Spleen (tissue), 11 donors: ENCODE measurements at regions not wholly inside any gene's neighbourhood (a gene's known extent, or its start where the extent isn't known, plus 50 kb on each side); places are given as distances from the start of the nearest gene placed in this dataset.
A peak's percentile ranks its signal among the peaks of the same experiment; 100 is the strongest.
"Not testable (repeated sequence)": the region's sequence is repeated elsewhere in the genome, so short reads cannot be mapped to it uniquely, and the experiment has no call there.

Experiments
- DNase-seq: peaks from one replicate; pipeline ENCODE4 v3.0.0-alpha.2; 2020
- H3K27ac ChIP-seq, 8 donors: fragments of 200-600 bp; sonication (generic) in 7 of 8; 1 replicate in 4 of 8; 2 replicates in 4 of 8; pipeline versions ENCODE4 v1.5.0 to v1.8.0; 2016 to 2021; ENCODE audit warnings: inconsistent platforms in 4 of 8, mild to moderate bottlenecking in 4 of 8, moderate library complexity in 1 of 8
- H3K27me3 ChIP-seq, 7 donors: fragments of 200-600 bp; sonication (generic) in 6 of 7; replicated peaks in 1 of 7; 1 replicate in 4 of 7; 2 replicates in 3 of 7; pipeline versions ENCODE4 v1.5.0 to v1.8.0; 2016 to 2021; ENCODE audit warnings: inconsistent platforms in 3 of 7, mild to moderate bottlenecking in 1 of 7
- H3K36me3 ChIP-seq, 6 donors: fragments of 200-600 bp; sonication (generic) in 5 of 6; 1 replicate in 4 of 6; 2 replicates in 2 of 6; pipeline versions ENCODE4 v1.5.0 to v1.8.0; 2016 to 2021; ENCODE audit warnings: inconsistent platforms in 2 of 6
- H3K4me1 ChIP-seq, 6 donors: fragments of 200-600 bp; sonication (generic) in 5 of 6; 1 replicate in 3 of 6; 2 replicates in 3 of 6; pipeline versions ENCODE4 v1.5.0 to v1.8.0; 2016 to 2021; ENCODE audit warnings: inconsistent platforms in 3 of 6
- H3K4me3 ChIP-seq, 8 donors: fragments of 200-600 bp; sonication (generic) in 7 of 8; 1 replicate in 4 of 8; 2 replicates in 4 of 8; pipeline versions ENCODE4 v1.5.0 to v1.8.0; 2016 to 2021; ENCODE audit warnings: inconsistent platforms in 4 of 8, mild to moderate bottlenecking in 4 of 8, moderate library complexity in 2 of 8
- H3K9me3 ChIP-seq, 8 donors: fragments of 200-600 bp; sonication (generic) in 7 of 8; 1 replicate in 4 of 8; 2 replicates in 4 of 8; pipeline versions ENCODE4 v1.5.0 to v1.8.0; 2016 to 2021; ENCODE audit warnings: inconsistent platforms in 4 of 8
- CTCF ChIP-seq, 11 experiments: fragments of 200-600 bp in 7 of 11; fragments of 450-650 bp in 4 of 11; sonication (generic) in 4 of 11; IDR thresholded peaks in 8 of 11; conservative IDR thresholded peaks in 3 of 11; 1 replicate in 7 of 11; 2 replicates in 4 of 11; pipeline versions ENCODE4 v1.4.0 to v1.8.0; 2016 to 2021; ENCODE audit warnings: antibody characterized with exemption in 11 of 11, inconsistent platforms in 4 of 11, mild to moderate bottlenecking in 1 of 11
- POLR2AphosphoS5 ChIP-seq, 3 donors: sonication (generic); formaldehyde crosslinking; IDR thresholded peaks; one replicate each; pipeline ENCODE4 v1.5.1; 2017; ENCODE audit warnings: antibody characterized with exemption in 3 of 3
- WGBS, 5 donors: extraction: QIAGEN DNeasy Blood & Tissue Kit in 3 of 5; methylation state at CpG; one replicate each; pipeline versions ENCODE4 v1.1.5 to v1.1.7; 2013 to 2018; 5-methylcytosine and 5-hydroxymethylcytosine counted together
- intact Hi-C: fragments of 100-400 bp; cut with DNase I; formaldehyde crosslinking; loops from one replicate; pipeline ENCODE4 v1.15.0; 2023; ENCODE audit warnings: low total_unique reads
- donor health status: healthy with polysubstance abuse.
- donor health status: DM: no; HTN: no; CAD: no; lungs with moderate emphysema.
- donor health status: DM: no; HTN: no; CAD: no.
- donor health status: Bipolar disorder and iron deficiency.
- donor health status: healthy.
- donor health status: DM: no; HTN: no; CAD: no.
- donor health status: DM: yes; HTN: yes; CAD: no.

DNA sequence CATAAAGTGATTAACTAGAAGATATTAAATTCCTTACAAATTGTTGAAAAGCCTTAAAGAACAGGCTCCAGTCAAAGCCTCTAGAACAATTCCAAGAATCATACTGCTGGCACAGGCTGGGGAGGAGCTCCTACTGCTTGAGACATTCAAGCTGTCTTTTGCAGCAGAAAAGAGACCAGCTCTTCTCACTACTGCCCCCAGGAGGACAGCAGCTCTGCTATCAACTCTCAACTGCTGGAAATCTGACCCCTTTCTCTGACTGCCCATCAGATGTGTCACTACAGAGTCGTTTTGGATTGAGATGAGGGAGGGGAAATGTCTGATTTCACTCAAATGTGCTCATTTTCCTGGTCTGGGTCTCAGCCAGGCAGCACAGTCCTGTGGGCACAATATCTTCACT is 421.0 kb downstream of the RPIA start:
- TF ChIP-seq CTCF (IDR thresholded peaks at IDR 0.05 in 8 of 11, conservative IDR thresholded peaks at IDR 0.05 in 3 of 11), result peak in 4 of 11 experiments; percentile 12 to 38 (median 25)

GRCh38 chr2:89113286-89113685 is 421.8 kb downstream of the RPIA start:
- intact Hi-C loops, DNase-seq, H3K36me3 ChIP-seq, H3K27ac ChIP-seq, H3K4me1 ChIP-seq, H3K9me3 ChIP-seq, H3K4me3 ChIP-seq, H3K27me3 ChIP-seq: not testable (repeated sequence)

More for the DNA sequence above, 421.0 kb downstream of the RPIA start:
- H3K9me3 ChIP-seq, H3K4me1 ChIP-seq, H3K27me3 ChIP-seq, DNase-seq, H3K27ac ChIP-seq, intact Hi-C loops, H3K4me3 ChIP-seq, H3K36me3 ChIP-seq: not testable (repeated sequence)
- WGBS, 5 donors, result 0 to 4% (median 0%) methylated on average over 1 of the region's 1 CpG

GRCh38 chr2:89129440-89129839 is 438.0 kb downstream of the RPIA start:
- H3K4me1 ChIP-seq, intact Hi-C loops, H3K27ac ChIP-seq, H3K27me3 ChIP-seq, H3K4me3 ChIP-seq, H3K9me3 ChIP-seq, H3K36me3 ChIP-seq, DNase-seq: not testable (repeated sequence)

DNA sequence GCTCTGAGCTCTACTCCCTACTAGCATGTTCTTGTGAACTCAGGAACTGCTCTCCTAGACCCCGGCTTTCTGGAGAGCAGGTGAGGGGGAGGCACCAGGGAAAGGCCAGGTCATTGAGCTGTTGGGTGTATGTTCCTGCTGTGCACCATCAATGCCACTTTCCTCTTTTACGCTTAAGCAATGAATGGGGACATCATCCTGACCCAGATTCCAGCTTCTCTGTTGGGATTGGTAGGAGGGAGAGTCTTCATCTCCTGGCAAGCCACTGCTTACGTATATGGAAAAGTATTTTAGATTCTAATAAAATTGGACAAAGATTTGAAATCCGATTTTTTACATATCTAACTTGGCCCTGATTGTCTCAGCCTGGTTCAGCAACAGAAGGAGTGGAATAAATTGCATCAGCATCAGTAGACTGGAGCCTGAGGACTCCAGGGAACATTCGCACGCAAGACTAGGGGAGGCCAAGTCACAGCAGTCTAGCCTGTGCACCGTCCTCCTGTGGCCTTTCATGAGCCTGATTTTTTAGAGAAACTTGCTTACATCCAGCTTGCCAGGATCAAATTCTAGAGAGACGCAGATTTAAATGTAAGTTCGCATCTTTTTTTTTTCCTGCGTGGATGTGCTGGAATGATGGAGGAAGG is 439.3 kb downstream of the RPIA start:
- H3K4me1 ChIP-seq, intact Hi-C loops: not testable (repeated sequence)
- WGBS, 5 donors, result 83 to 92% (median 90%) methylated on average over 9 to 10 of the region's 10 CpGs

DNA sequence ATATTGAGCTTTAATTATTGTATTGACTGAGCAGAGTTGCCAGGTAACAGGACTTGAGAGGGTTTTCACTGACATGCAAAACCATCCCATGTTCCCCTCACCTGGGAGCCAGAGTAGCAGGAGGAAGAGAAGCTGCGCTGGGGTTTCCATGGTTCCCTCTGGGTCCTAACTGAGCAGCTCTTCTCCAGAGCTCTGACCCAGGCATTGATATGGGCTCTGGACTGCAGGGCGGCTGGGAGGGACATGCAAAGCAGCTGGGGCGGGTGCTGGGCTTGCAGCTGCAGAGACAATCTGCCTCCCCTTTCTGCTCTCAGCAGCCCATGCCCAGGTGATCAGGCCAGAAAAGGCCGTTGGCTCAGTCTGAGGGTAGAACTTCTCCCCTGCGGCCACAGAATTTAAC is 451.5 kb downstream of the RPIA start:
- DNase-seq, result peak; percentile 80
- intact Hi-C loops, H3K27ac ChIP-seq, H3K27me3 ChIP-seq, H3K4me1 ChIP-seq, H3K36me3 ChIP-seq, H3K9me3 ChIP-seq: not testable (repeated sequence)
- peak in 2 of 3 donors; percentile 47 to 53 for TF ChIP-seq POLR2AphosphoS5 (IDR thresholded peaks at IDR 0.05)
- whole genome bisulfite sequencing, 5 donors, result 35 to 65% (median 51%) methylated on average over 4 to 5 of the region's 5 CpGs
- peak overlapping the region in 1 of 8 donors; percentile 20 for H3K4me3 ChIP-seq

More for the DNA sequence above, 439.3 kb downstream of the RPIA start:
- H3K9me3 ChIP-seq, DNase-seq, H3K27me3 ChIP-seq, H3K4me3 ChIP-seq, H3K36me3 ChIP-seq, H3K27ac ChIP-seq: not testable (repeated sequence)

DNA sequence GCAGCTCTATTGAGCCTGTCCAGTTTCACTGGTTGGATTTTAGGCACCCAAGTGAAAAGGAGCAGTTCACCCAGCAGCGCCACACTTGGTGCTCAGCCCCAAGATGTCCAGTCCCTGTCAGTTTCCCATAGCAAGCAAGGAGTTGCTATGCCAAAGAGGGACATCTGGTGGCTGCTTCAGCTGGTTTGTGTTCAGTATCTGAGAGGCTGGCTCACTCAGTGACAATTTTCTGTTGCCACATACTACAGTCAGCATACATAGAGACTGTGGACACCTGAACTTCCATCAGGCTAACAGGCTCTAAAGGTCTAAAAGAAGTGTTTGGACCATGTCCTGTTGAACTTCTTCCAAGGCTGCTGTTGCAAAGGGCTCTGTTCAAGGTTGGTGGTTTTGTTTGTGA is 453.9 kb downstream of the RPIA start:
- 88 to 100% (median 94%) methylated on average over 1 of the region's 1 CpG for WGBS, 5 donors
- H3K4me3 ChIP-seq, H3K4me1 ChIP-seq, H3K27ac ChIP-seq, H3K9me3 ChIP-seq, H3K36me3 ChIP-seq, intact Hi-C loops, H3K27me3 ChIP-seq, DNase-seq: not testable (repeated sequence)

- intact Hi-C loops, H3K27me3 ChIP-seq: not testable (repeated sequence)
- WGBS, 5 donors, result 46 to 82% (median 54%) methylated on average over 2 of the region's 2 CpGs
Measured at GRCh38 chr2:89148256-89148655, 456.8 kb downstream of the RPIA start.

GRCh38 chr2:89151699-89152098 is 460.2 kb downstream of the RPIA start:
- DNase-seq, H3K9me3 ChIP-seq, H3K4me3 ChIP-seq, H3K36me3 ChIP-seq, H3K27me3 ChIP-seq, H3K4me1 ChIP-seq, intact Hi-C loops: not testable (repeated sequence)
- WGBS, 5 donors, result 78 to 86% (median 86%) methylated on average over 1 of the region's 1 CpG; no CpG with 5 or more reads in 2 of the 5 donors
- peak overlapping the region in 4 of 8 donors; percentile 21 to 74 (median 36) for H3K27ac ChIP-seq

More at GRCh38 chr2:89148256-89148655, 456.8 kb downstream of the RPIA start:
- not testable (repeated sequence) for H3K4me3 ChIP-seq, DNase-seq, H3K36me3 ChIP-seq, H3K9me3 ChIP-seq, H3K27ac ChIP-seq, H3K4me1 ChIP-seq

DNA sequence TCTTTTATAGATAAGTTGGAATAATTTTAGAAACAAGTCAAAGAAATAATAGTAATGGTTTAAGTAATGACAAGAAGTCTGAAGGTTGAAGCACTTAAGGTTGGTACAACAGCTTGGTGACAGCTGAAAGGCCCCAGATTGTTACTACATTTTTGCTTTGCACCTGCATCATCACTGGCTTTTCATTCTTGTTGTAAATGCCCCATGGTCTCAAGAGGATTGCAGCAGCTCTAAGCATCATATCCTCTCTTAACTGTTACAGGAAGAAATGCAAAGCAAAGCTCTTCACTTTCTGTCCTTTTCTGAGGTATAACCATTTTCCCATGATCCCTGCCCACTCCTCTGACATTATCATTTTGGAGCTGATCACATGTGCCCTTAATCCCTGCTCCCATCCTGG is 461.0 kb downstream of the RPIA start:
- DNase-seq, H3K27me3 ChIP-seq, H3K4me1 ChIP-seq, intact Hi-C loops, H3K36me3 ChIP-seq, H3K4me3 ChIP-seq, H3K9me3 ChIP-seq: not testable (repeated sequence)
- peak overlapping the region in 4 of 8 donors; percentile 40 to 74 (median 44) for H3K27ac ChIP-seq

GRCh38 chr2:89153210-89153609 is 461.7 kb downstream of the RPIA start:
- H3K4me3 ChIP-seq, H3K36me3 ChIP-seq, DNase-seq, intact Hi-C loops, H3K9me3 ChIP-seq, H3K27me3 ChIP-seq, H3K4me1 ChIP-seq: not testable (repeated sequence)
- peak overlapping the region in 5 of 8 donors; percentile 14 to 74 (median 41) for H3K27ac ChIP-seq
- WGBS, 5 donors, result 0 to 31% (median 8%) methylated on average over 1 to 2 of the region's 2 CpGs
